ENCODE measurements at regions not wholly inside any gene's neighbourhood (a gene's known extent, or its start where the extent isn't known, plus 50 kb on each side); places are given as distances from the start of the nearest gene placed in this dataset.

DNA sequence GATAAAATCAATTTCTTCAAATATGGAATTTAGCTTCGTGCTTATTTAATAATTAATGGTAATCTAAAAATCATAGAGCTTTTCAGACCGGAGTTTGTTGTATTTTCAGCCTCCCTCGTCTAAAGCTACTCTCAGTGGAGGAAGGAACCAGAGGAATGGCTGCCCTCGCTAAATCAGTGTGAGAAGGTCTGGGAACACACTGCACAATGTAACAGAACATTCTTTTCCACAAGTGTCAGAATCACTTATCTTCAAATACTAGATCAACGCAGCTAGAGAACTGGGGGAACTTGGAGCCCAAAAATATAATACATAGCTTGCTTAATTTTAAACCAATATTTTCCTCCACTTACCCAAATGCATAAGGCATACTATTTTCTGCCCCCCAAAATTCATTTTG, 148.5 kb downstream of the MTERF1 start:
- Histone ChIP-seq H3K9ac (ENCODE audit: control insufficient read depth, insufficient read depth, low read length) (no peak overlapping the region), H3K4me2 (ENCODE audit: control insufficient read depth, insufficient read depth) (no peak overlapping the region), H3K36me3 (ENCODE audit: control insufficient read depth in 2 of 2, insufficient read depth in 2 of 2, low read length in 1 of 2) (no peaks in the 10 kb centered on the region), H2AFZ (ENCODE audit: control insufficient read depth, low read depth, low read length) (no peak overlapping the region), H3K79me2 (ENCODE audit: control insufficient read depth, insufficient read depth, low read length) (no peaks in the 10 kb centered on the region), H3K9me3 (replicated peaks; ENCODE audit: control insufficient read depth, insufficient read depth, low read length) (no peaks in the 10 kb centered on the region), H3K27me3 (replicated peaks in 1 of 2; ENCODE audit: control insufficient read depth in 2 of 2, insufficient read depth in 2 of 2, low read length in 1 of 2) (no peaks in the 10 kb centered on the region), H4K20me1 (ENCODE audit: control insufficient read depth, insufficient read depth) (no peaks in the 10 kb centered on the region), H3K27ac (ENCODE audit: control insufficient read depth, insufficient read depth) (no peak overlapping the region), H3K4me3 (no peak overlapping the region), H3K4me1 (ENCODE audit: control insufficient read depth, insufficient read depth, low read length) (no peaks in the 10 kb centered on the region)
- POLR2A ChIA-PET: no interaction called here
- WGBS (ENCODE audit: insufficient coverage, insufficient replicate concordance, low lambda C conversion rate, missing lambda C conversion rate): 19% methylated on average over 5 of the region's 5 CpGs
- no peak for DNase-seq (ENCODE audit: low read depth, low spot score)
- RAD21 ChIA-PET (ENCODE audit: unreplicated experiment): no interaction called here
- CTCF ChIA-PET: no interaction called here
- no TSS peak for BruUV-seq (replicated peaks)
- FAIRE-seq: no peak
- in situ Hi-C loops (cut with MboI) (no loop called here), intact Hi-C loops (cut with micrococcal nuclease; ENCODE audit: unreplicated experiment) (no loop called here)
- no peak for ATAC-seq
- no peak for TF ChIP-seq MXI1 (IDR thresholded peaks at IDR 0.05; ENCODE audit: low read depth, low read length)
- TF ChIP-seq SRF (IDR thresholded peaks at IDR 0.05; ENCODE audit: low read depth in 2 of 2, low read length in 2 of 2): no peak
- TF ChIP-seq, protein P1, sequence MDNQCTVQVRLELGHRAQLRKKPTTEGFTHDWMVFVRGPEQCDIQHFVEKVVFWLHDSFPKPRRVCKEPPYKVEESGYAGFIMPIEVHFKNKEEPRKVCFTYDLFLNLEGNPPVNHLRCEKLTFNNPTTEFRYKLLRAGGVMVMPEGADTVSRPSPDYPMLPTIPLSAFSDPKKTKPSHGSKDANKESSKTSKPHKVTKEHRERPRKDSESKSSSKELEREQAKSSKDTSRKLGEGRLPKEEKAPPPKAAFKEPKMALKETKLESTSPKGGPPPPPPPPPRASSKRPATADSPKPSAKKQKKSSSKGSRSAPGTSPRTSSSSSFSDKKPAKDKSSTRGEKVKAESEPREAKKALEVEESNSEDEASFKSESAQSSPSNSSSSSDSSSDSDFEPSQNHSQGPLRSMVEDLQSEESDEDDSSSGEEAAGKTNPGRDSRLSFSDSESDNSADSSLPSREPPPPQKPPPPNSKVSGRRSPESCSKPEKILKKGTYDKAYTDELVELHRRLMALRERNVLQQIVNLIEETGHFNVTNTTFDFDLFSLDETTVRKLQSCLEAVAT (IDR thresholded peaks at IDR 0.05): no peak
- no peak for TF ChIP-seq CBX3 (IDR thresholded peaks at IDR 0.05; ENCODE audit: borderline replicate concordance, low read depth)
- no peak for TF ChIP-seq NFYA (IDR thresholded peaks at IDR 0.05; ENCODE audit: borderline replicate concordance, low read depth, low read length)
- no peak for TF ChIP-seq SMC3 (IDR thresholded peaks at IDR 0.05; ENCODE audit: borderline replicate concordance, low read length)
- TF ChIP-seq, protein P2, sequence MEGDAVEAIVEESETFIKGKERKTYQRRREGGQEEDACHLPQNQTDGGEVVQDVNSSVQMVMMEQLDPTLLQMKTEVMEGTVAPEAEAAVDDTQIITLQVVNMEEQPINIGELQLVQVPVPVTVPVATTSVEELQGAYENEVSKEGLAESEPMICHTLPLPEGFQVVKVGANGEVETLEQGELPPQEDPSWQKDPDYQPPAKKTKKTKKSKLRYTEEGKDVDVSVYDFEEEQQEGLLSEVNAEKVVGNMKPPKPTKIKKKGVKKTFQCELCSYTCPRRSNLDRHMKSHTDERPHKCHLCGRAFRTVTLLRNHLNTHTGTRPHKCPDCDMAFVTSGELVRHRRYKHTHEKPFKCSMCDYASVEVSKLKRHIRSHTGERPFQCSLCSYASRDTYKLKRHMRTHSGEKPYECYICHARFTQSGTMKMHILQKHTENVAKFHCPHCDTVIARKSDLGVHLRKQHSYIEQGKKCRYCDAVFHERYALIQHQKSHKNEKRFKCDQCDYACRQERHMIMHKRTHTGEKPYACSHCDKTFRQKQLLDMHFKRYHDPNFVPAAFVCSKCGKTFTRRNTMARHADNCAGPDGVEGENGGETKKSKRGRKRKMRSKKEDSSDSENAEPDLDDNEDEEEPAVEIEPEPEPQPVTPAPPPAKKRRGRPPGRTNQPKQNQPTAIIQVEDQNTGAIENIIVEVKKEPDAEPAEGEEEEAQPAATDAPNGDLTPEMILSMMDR (IDR thresholded peaks at IDR 0.05 in 2 of 3, conservative IDR thresholded peaks at IDR 0.05 in 1 of 3; ENCODE audit: control insufficient read depth in 2 of 3, extremely low read depth in 1 of 3, insufficient read depth in 1 of 3, low read depth in 3 of 3, low read length in 3 of 3): no peak
- no peak for TF ChIP-seq JUND (IDR thresholded peaks at IDR 0.05; ENCODE audit: low read depth, low read length)
- no peak for TF ChIP-seq SUPT20H (IDR thresholded peaks at IDR 0.05; ENCODE audit: borderline replicate concordance, control insufficient read depth, low read depth, low read length)
- TF ChIP-seq POLR2A (IDR thresholded peaks at IDR 0.05; ENCODE audit: low read depth, low read length): no peak
- no peak for TF ChIP-seq CHD1 (IDR thresholded peaks at IDR 0.05; ENCODE audit: low read depth, low read length)
- TF ChIP-seq, protein P3, sequence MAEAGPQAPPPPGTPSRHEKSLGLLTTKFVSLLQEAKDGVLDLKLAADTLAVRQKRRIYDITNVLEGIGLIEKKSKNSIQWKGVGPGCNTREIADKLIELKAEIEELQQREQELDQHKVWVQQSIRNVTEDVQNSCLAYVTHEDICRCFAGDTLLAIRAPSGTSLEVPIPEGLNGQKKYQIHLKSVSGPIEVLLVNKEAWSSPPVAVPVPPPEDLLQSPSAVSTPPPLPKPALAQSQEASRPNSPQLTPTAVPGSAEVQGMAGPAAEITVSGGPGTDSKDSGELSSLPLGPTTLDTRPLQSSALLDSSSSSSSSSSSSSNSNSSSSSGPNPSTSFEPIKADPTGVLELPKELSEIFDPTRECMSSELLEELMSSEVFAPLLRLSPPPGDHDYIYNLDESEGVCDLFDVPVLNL (IDR thresholded peaks at IDR 0.05; ENCODE audit: low read depth, low read length): no peak
- TF ChIP-seq, protein P4, sequence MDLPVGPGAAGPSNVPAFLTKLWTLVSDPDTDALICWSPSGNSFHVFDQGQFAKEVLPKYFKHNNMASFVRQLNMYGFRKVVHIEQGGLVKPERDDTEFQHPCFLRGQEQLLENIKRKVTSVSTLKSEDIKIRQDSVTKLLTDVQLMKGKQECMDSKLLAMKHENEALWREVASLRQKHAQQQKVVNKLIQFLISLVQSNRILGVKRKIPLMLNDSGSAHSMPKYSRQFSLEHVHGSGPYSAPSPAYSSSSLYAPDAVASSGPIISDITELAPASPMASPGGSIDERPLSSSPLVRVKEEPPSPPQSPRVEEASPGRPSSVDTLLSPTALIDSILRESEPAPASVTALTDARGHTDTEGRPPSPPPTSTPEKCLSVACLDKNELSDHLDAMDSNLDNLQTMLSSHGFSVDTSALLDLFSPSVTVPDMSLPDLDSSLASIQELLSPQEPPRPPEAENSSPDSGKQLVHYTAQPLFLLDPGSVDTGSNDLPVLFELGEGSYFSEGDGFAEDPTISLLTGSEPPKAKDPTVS (IDR thresholded peaks at IDR 0.05; ENCODE audit: low read depth, low read length): no peak
- SMC1A ChIA-PET (ENCODE audit: uncharacterized antibody, unreplicated experiment): interaction anchor here (1.6 kb wide), 1 partner anchor 13 kb away, joined by 3 read pairs; no protein-coding TSS in a partner anchor
